GM12878 (cell line): ENCODE measurements at regions not wholly inside any gene's neighbourhood (a gene's known extent, or its start where the extent isn't known, plus 50 kb on each side); places are given as distances from the start of the nearest gene placed in this dataset.

Experiments used
- ATAC-seq: fragments of 200-7000 bp; cut with Tn5 transposase; 3 replicates; pipeline ENCODE4 v1.9.1; 2020; ENCODE audit warnings: mild to moderate bottlenecking, moderate library complexity
- BruUV-seq: library from RNA; stranded (reverse); fragments of 400-500 nt; replicated peaks from 2 replicates; lab custom pipeline; 2021; lab: Mats Ljungman, UMichigan
- CTCF ChIA-PET: fragments of 300-600 bp; sonication (Branson Sonifier 250); formaldehyde crosslinking; extraction: SDS; loops from one replicate; lab custom pipeline; 2021; ENCODE audit warnings: inconsistent platforms; lab: Yijun Ruan, JAX
- POLR2A ChIA-PET: fragments of 350-600 bp; formaldehyde crosslinking; extraction: SDS; loops from one replicate; lab custom pipeline; 2021; ENCODE audit warnings: inconsistent platforms; lab: Charles Lee
- RAD21 ChIA-PET: fragments of 300-600 bp; sonication (Branson Sonifier 250); formaldehyde crosslinking; loops from one replicate; lab custom pipeline; 2023; ENCODE audit warnings: antibody characterized with exemption; ENCODE audit not compliant: unreplicated experiment; lab: Charles Lee
- SMC1A ChIA-PET: fragments of 300-600 bp; sonication (Branson Sonifier 250); formaldehyde crosslinking; loops from one replicate; lab custom pipeline; 2023; ENCODE audit not compliant: unreplicated experiment, uncharacterized antibody; lab: Charles Lee
- DNase-seq: peaks from one replicate; pipeline ENCODE4 v3.0.0-alpha.2; 2011; ENCODE audit warnings: low read depth, low spot score
- FAIRE-seq: peaks from 3 replicates; lab custom pipeline; 2011; peaks lifted over from hg19 to GRCh38; lab: Jason Lieb, UNC
- H2AFZ ChIP-seq: 2 replicates; pipeline ENCODE4 v1.6.0; 2011; ENCODE audit warnings: low read depth, low read length, control low read depth; ENCODE audit not compliant: control insufficient read depth
- H3K27ac ChIP-seq: 2 replicates; pipeline ENCODE4 v1.5.1; 2011; ENCODE audit warnings: control low read depth; ENCODE audit not compliant: control insufficient read depth, insufficient read depth
- H3K27me3 ChIP-seq, 2 experiments: replicated peaks in 1 of 2; 2 replicates each; pipeline versions ENCODE4 v1.6.0 to v1.6.1; 2011; ENCODE audit warnings: low read length in 1 of 2; ENCODE audit not compliant: control insufficient read depth in 2 of 2, insufficient read depth in 2 of 2
- H3K36me3 ChIP-seq, 2 experiments: 2 replicates each; pipeline ENCODE4 v1.5.1; 2011; ENCODE audit warnings: low read length in 1 of 2; ENCODE audit not compliant: control insufficient read depth in 2 of 2, insufficient read depth in 2 of 2
- H3K4me1 ChIP-seq: 2 replicates; pipeline ENCODE4 v1.6.1; 2011; ENCODE audit warnings: mild to moderate bottlenecking, low read length, moderate library complexity, mixed read lengths; ENCODE audit not compliant: control insufficient read depth, insufficient read depth
- H3K4me2 ChIP-seq: 2 replicates; pipeline ENCODE4 v1.6.0; 2011; ENCODE audit warnings: control low read depth; ENCODE audit not compliant: control insufficient read depth, insufficient read depth
- H3K4me3 ChIP-seq: fragments of 200-600 bp; sonication (generic); 2 replicates; pipeline ENCODE4 v1.5.1; 2016
- H3K79me2 ChIP-seq: 2 replicates; pipeline ENCODE4 v1.6.0; 2011; ENCODE audit warnings: low read length; ENCODE audit not compliant: control insufficient read depth, insufficient read depth
- H3K9ac ChIP-seq: 2 replicates; pipeline ENCODE4 v1.8.0; 2011; ENCODE audit warnings: low read length, control low read depth, mixed read lengths; ENCODE audit not compliant: control insufficient read depth, insufficient read depth
- H3K9me3 ChIP-seq: replicated peaks from 3 replicates; pipeline ENCODE4 v1.5.1; 2011; ENCODE audit warnings: mild to moderate bottlenecking, low read length; ENCODE audit not compliant: control insufficient read depth, insufficient read depth
- H4K20me1 ChIP-seq: 2 replicates; pipeline ENCODE4 v1.6.0; 2011; ENCODE audit not compliant: control insufficient read depth, insufficient read depth
- BCL3 ChIP-seq: IDR thresholded peaks from 2 replicates; pipeline ENCODE4 v1.6.1; 2011; ENCODE audit warnings: borderline replicate concordance, low read depth, mild to moderate bottlenecking, moderate library complexity, low read length; ENCODE audit not compliant: insufficient read depth, poor library complexity, severe bottlenecking
- CBX3 ChIP-seq: fragments of 200-600 bp; sonication (generic); IDR thresholded peaks from 2 replicates; pipeline ENCODE4 v1.6.1; 2016; ENCODE audit warnings: low read depth, borderline replicate concordance
- EED ChIP-seq: sonication (generic); IDR thresholded peaks from 2 replicates; pipeline ENCODE4 v1.6.1; 2016; ENCODE audit warnings: antibody characterized with exemption, low read depth
- IRF4 ChIP-seq: IDR thresholded peaks from 2 replicates; pipeline ENCODE4 v1.6.1; 2011; ENCODE audit warnings: low read depth, low read length
- KDM1A ChIP-seq: fragments of 200-600 bp; sonication (generic); IDR thresholded peaks from 2 replicates; pipeline ENCODE4 v1.6.1; 2016; ENCODE audit warnings: borderline replicate concordance
- MYC ChIP-seq: IDR thresholded peaks from 2 replicates; pipeline ENCODE4 v1.6.1; 2011; ENCODE audit warnings: mild to moderate bottlenecking, low read length, moderate library complexity, inconsistent platforms; ENCODE audit not compliant: insufficient read depth, insufficient replicate concordance, insufficient read length, severe bottlenecking
- NFIC ChIP-seq: IDR thresholded peaks from 2 replicates; pipeline ENCODE4 v1.6.1; 2012; ENCODE audit warnings: low read depth, mild to moderate bottlenecking, inconsistent platforms, low read length, moderate library complexity
- PAX5 ChIP-seq: IDR thresholded peaks from 2 replicates; pipeline ENCODE4 v1.6.1; 2011; ENCODE audit warnings: low read depth, low read length, borderline replicate concordance
- PBX3 ChIP-seq: IDR thresholded peaks from 2 replicates; pipeline ENCODE4 v1.6.1; 2011; ENCODE audit warnings: mild to moderate bottlenecking, low read depth, low read length, moderate library complexity; ENCODE audit not compliant: insufficient replicate concordance
- RBBP5 ChIP-seq: fragments of 200-600 bp; sonication (generic); conservative IDR thresholded peaks from 2 replicates; pipeline ENCODE4 v1.6.1; 2016
- REST ChIP-seq: IDR thresholded peaks from 2 replicates; pipeline ENCODE4 v1.6.1; 2012; ENCODE audit warnings: mild to moderate bottlenecking, low read depth, low read length
- ZBED1 ChIP-seq: IDR thresholded peaks from 2 replicates; pipeline ENCODE4 v1.6.1; 2016; ENCODE audit warnings: borderline replicate concordance
- WGBS: methylation state at CpG from one replicate; pipeline ENCODE4 v1.1.6; 2016; ENCODE audit warnings: low lambda C conversion rate; ENCODE audit not compliant: insufficient replicate concordance, insufficient coverage; ENCODE audit errors: missing lambda C conversion rate; 5-methylcytosine and 5-hydroxymethylcytosine counted together
- in situ Hi-C: fragments of 300-500 bp; cut with MboI; formaldehyde crosslinking; loops from 9 replicates; pipeline ENCODE4 v1.14.3; 2018; ENCODE audit warnings: mixed read lengths
- intact Hi-C: fragments of 100-400 bp; cut with micrococcal nuclease; formaldehyde crosslinking; loops from one replicate; pipeline ENCODE4 v1.14.2; 2022; ENCODE audit not compliant: unreplicated experiment
- TF ChIP-seq, protein P1 (sequence below), 3 experiments: IDR thresholded peaks in 2 of 3; conservative IDR thresholded peaks in 1 of 3; 2 replicates each; pipeline ENCODE4 v1.5.1; 2011; ENCODE audit warnings: low read depth in 3 of 3, low read length in 3 of 3, mild to moderate bottlenecking in 3 of 3, control low read depth in 2 of 3, moderate library complexity in 2 of 3, inconsistent platforms in 1 of 3, mixed read lengths in 1 of 3; ENCODE audit not compliant: control insufficient read depth in 2 of 3, insufficient read depth in 1 of 3; ENCODE audit errors: extremely low read depth in 1 of 3
- TF ChIP-seq, protein P2 (sequence below): IDR thresholded peaks from 2 replicates; pipeline ENCODE4 v1.6.1; 2012; ENCODE audit warnings: low read depth, low read length, improper control_type of control experiment

GRCh38 chr21:23534850-23535249 lies 2072.4 kb downstream of the MRPL39 start:
- H3K9ac ChIP-seq, result no peak overlapping the region
- FAIRE-seq, result no peak
- H3K27ac ChIP-seq, result no peak overlapping the region
- DNase-seq, result no peak
- H3K27me3 ChIP-seq, result no peaks in the 10 kb centered on the region
- intact Hi-C loops (no loop called here), in situ Hi-C loops (no loop called here)
- RAD21 ChIA-PET, result no interaction called here
- H2AFZ ChIP-seq, result no peak overlapping the region
- H3K79me2 ChIP-seq, result no peaks in the 10 kb centered on the region
- no peak overlapping the region for H3K4me2 ChIP-seq
- no peaks in the 10 kb centered on the region for H3K36me3 ChIP-seq
- SMC1A ChIA-PET, result interaction anchor here (1.4 kb wide), 1 partner anchor 62 kb away, joined by 3 read pairs; no protein-coding TSS in a partner anchor
- BruUV-seq, result no TSS peak
- POLR2A ChIA-PET, result no interaction called here
- H3K4me1 ChIP-seq, result no peaks in the 10 kb centered on the region
- 0% methylated on average over 1 of the region's 1 CpG for WGBS
- CTCF ChIA-PET, result no interaction called here
- H3K4me3 ChIP-seq, result no peak overlapping the region
- ATAC-seq, result no peak
- no peaks in the 10 kb centered on the region for H3K9me3 ChIP-seq
- H4K20me1 ChIP-seq, result no peaks in the 10 kb centered on the region
- TF ChIP-seq BCL3 (no peak), PAX5 (no peak), CBX3 (no peak), EED (no peak), NFIC (no peak), PBX3 (no peak), IRF4 (no peak), ZBED1 (no peak), RBBP5 (no peak), KDM1A (no peak), MYC (no peak), REST (no peak)
- TF ChIP-seq, protein P1, sequence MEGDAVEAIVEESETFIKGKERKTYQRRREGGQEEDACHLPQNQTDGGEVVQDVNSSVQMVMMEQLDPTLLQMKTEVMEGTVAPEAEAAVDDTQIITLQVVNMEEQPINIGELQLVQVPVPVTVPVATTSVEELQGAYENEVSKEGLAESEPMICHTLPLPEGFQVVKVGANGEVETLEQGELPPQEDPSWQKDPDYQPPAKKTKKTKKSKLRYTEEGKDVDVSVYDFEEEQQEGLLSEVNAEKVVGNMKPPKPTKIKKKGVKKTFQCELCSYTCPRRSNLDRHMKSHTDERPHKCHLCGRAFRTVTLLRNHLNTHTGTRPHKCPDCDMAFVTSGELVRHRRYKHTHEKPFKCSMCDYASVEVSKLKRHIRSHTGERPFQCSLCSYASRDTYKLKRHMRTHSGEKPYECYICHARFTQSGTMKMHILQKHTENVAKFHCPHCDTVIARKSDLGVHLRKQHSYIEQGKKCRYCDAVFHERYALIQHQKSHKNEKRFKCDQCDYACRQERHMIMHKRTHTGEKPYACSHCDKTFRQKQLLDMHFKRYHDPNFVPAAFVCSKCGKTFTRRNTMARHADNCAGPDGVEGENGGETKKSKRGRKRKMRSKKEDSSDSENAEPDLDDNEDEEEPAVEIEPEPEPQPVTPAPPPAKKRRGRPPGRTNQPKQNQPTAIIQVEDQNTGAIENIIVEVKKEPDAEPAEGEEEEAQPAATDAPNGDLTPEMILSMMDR (IDR thresholded peaks at IDR 0.05 in 2 of 3, conservative IDR thresholded peaks at IDR 0.05 in 1 of 3; ENCODE audit: control insufficient read depth in 2 of 3, extremely low read depth in 1 of 3, insufficient read depth in 1 of 3, low read depth in 3 of 3, low read length in 3 of 3), result no peak
- TF ChIP-seq, protein P2, sequence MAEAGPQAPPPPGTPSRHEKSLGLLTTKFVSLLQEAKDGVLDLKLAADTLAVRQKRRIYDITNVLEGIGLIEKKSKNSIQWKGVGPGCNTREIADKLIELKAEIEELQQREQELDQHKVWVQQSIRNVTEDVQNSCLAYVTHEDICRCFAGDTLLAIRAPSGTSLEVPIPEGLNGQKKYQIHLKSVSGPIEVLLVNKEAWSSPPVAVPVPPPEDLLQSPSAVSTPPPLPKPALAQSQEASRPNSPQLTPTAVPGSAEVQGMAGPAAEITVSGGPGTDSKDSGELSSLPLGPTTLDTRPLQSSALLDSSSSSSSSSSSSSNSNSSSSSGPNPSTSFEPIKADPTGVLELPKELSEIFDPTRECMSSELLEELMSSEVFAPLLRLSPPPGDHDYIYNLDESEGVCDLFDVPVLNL, result no peak
